ENCODE measurements at regions not wholly inside any gene's neighbourhood (a gene's known extent, or its start where the extent isn't known, plus 50 kb on each side); places are given as distances from the start of the nearest gene placed in this dataset.

DNA sequence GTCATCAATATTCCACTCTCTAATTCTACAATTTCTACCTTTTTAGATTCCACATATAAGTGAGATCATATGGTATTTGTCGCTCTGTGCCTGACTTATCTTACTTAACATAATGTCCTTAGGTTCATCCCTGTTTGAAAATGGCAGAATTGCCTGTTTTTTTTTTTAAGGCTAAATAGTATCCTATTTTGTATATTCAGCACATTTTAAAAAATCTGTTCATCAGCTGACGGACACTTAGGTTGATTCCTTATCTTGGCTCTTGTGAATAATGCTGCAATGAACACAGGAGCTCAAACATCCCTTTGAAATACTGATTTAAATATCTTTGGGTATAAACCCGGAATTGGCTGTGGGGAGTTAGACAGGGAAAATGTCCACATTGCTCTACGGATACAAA is 326.7 kb upstream of the THBS1 start:
- DNase-seq (ENCODE audit: low spot score), result no peak
- Histone ChIP-seq H3K9ac (ENCODE audit: insufficient read depth, low read depth, low read length) (no peak overlapping the region), H3K4me3 (replicated peaks in 1 of 3; ENCODE audit: insufficient read depth in 1 of 3, low read depth in 2 of 3, low read length in 3 of 3) (no peak overlapping the region), H3K4me1 (ENCODE audit: insufficient read depth, low read length) (no peaks in the 10 kb centered on the region), H3K79me2 (ENCODE audit: insufficient read depth, low read length) (no peaks in the 10 kb centered on the region), H3K27me3 (ENCODE audit: control insufficient read depth in 1 of 2, insufficient read depth in 2 of 2, low read length in 2 of 2) (no peaks in the 10 kb centered on the region), H3K27ac (ENCODE audit: extremely low read length, insufficient read depth, low read length) (no peak overlapping the region), H3K9me3 (ENCODE audit: low read length) (no peaks in the 10 kb centered on the region), H4K20me1 (ENCODE audit: insufficient read depth, low read length) (no peaks in the 10 kb centered on the region), H3K36me3 (replicated peaks in 1 of 2; ENCODE audit: control insufficient read depth in 1 of 2, insufficient read depth in 2 of 2, low read length in 2 of 2) (no peaks in the 10 kb centered on the region), H3K4me2 (ENCODE audit: low read depth, low read length) (no peak overlapping the region), H2AFZ (ENCODE audit: low read length) (no peak overlapping the region)
- BruUV-seq (replicated peaks), result no TSS peak
- ChIA-PET POLR2A (no interaction called here), CTCF (ENCODE audit: low intra/inter-chr PET ratio, low total read pairs) (no interaction called here)
- WGBS (ENCODE audit: low lambda C conversion rate), result 92% methylated on average over 4 of the region's 4 CpGs
- FAIRE-seq, result no peak
- ATAC-seq, result no peak
- TF ChIP-seq MAFK (conservative IDR thresholded peaks at IDR 0.05 in 1 of 2, IDR thresholded peaks at IDR 0.05 in 1 of 2; ENCODE audit: low read length in 2 of 2) (peak; percentile 51 to 78), MAFF (IDR thresholded peaks at IDR 0.05; ENCODE audit: low read depth, low read length) (peak; percentile 70), ZNF205 (CRISPR knock-in tag; IDR thresholded peaks at IDR 0.05) (no peak)
- in situ Hi-C loops (cut with HindIII; ENCODE audit: extremely low pct_ligation_motif_present, low pct_unique_long_range_greater_than_20kb) (no loop called here), intact Hi-C loops (cut with micrococcal nuclease; ENCODE audit: unreplicated experiment) (no loop called here)

DNA sequence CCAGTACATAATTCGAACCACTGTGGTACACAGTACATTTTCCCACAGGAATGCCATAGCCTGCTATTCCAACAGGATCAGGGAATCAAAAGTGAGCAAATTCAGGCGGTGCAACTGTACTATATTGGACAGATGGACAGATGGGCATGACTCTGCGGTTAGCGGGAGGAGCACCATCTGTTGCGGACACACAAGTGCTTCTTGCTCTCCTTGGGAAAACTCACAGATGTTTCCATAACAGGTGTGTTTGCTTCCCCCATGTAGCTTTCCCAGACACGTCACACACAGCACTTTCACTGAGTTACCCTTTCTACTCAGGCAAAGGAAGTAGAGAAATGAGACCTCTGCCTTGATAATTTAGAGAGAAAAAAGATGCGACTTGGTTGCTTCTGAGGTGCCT is 325.1 kb upstream of the THBS1 start:
- Histone ChIP-seq H4K20me1 (ENCODE audit: insufficient read depth, low read length) (no peaks in the 10 kb centered on the region), H3K9ac (ENCODE audit: insufficient read depth, low read depth, low read length) (no peak overlapping the region), H3K9me3 (ENCODE audit: low read length) (no peaks in the 10 kb centered on the region), H3K27me3 (ENCODE audit: control insufficient read depth in 1 of 2, insufficient read depth in 2 of 2, low read length in 2 of 2) (no peaks in the 10 kb centered on the region), H3K79me2 (ENCODE audit: insufficient read depth, low read length) (no peaks in the 10 kb centered on the region), H3K4me3 (replicated peaks in 1 of 3; ENCODE audit: insufficient read depth in 1 of 3, low read depth in 2 of 3, low read length in 3 of 3) (no peak overlapping the region), H2AFZ (ENCODE audit: low read length) (no peak overlapping the region), H3K27ac (ENCODE audit: extremely low read length, insufficient read depth, low read length) (no peak overlapping the region), H3K36me3 (replicated peaks in 1 of 2; ENCODE audit: control insufficient read depth in 1 of 2, insufficient read depth in 2 of 2, low read length in 2 of 2) (no peaks in the 10 kb centered on the region), H3K4me2 (ENCODE audit: low read depth, low read length) (no peak overlapping the region), H3K4me1 (ENCODE audit: insufficient read depth, low read length) (no peaks in the 10 kb centered on the region)
- ChIA-PET CTCF (ENCODE audit: low intra/inter-chr PET ratio, low total read pairs) (no interaction called here), POLR2A (no interaction called here)
- in situ Hi-C loops (cut with HindIII; ENCODE audit: extremely low pct_ligation_motif_present, low pct_unique_long_range_greater_than_20kb), result no loop called here
- no peak for ATAC-seq
- no peak for DNase-seq (ENCODE audit: low spot score)
- intact Hi-C loops (cut with micrococcal nuclease; ENCODE audit: unreplicated experiment), result no loop called here
- no TSS peak for BruUV-seq (replicated peaks)
- no peak for TF ChIP-seq ZNF878 (CRISPR knock-in tag; IDR thresholded peaks at IDR 0.05)
- no peak for TF ChIP-seq CBX2 (IDR thresholded peaks at IDR 0.05; ENCODE audit: low read depth, low read length)
- TF ChIP-seq CBX2 (CRISPR knock-in tag; IDR thresholded peaks at IDR 0.05; ENCODE audit: low read depth), result no peak
- no peak for TF ChIP-seq ZNF564 (CRISPR knock-in tag; IDR thresholded peaks at IDR 0.05)
- no peak for TF ChIP-seq CENPX (CRISPR knock-in tag; IDR thresholded peaks at IDR 0.05)
- 86% methylated on average over 6 of the region's 7 CpGs for WGBS (ENCODE audit: low lambda C conversion rate)
- no peak for FAIRE-seq
